ENCODE measurements at regions not wholly inside any gene's neighbourhood (a gene's known extent, or its start where the extent isn't known, plus 50 kb on each side); places are given as distances from the start of the nearest gene placed in this dataset.
"Not testable (repeated sequence)": the region's sequence is repeated elsewhere in the genome, so short reads cannot be mapped to it uniquely, and the experiment has no call there.

DNA sequence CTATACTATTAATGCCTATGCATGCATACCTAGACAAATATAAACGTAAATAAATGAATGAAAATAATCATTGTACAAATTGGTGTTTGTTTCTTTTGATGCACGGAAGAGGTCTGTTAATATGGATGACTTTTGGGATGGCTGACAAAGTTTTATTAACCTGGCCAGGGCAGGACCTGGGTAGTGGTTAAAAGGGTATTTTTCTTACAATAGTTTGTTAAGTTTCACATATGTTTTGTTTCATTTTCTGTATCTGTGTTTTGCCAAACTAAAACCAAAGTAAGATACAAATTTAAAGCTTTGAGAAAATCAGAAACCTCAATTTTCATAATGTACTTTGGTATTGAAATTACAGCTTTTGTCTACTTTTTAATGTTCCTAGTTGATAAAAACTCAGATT is 222.7 kb upstream of the OLFM3 start:
- Histone ChIP-seq H3K27me3 (ENCODE audit: insufficient read depth, low read depth, severe bottlenecking) (no peaks in the 10 kb centered on the region), H3K9me3 (ENCODE audit: severe bottlenecking) (no peaks in the 10 kb centered on the region), H3K36me3 (no peaks in the 10 kb centered on the region), H3K27ac (no peak overlapping the region), H3K4me3 (ENCODE audit: low read depth, low read length) (no peak overlapping the region)
- DNase-seq, result no peak
- TF ChIP-seq, protein P1, sequence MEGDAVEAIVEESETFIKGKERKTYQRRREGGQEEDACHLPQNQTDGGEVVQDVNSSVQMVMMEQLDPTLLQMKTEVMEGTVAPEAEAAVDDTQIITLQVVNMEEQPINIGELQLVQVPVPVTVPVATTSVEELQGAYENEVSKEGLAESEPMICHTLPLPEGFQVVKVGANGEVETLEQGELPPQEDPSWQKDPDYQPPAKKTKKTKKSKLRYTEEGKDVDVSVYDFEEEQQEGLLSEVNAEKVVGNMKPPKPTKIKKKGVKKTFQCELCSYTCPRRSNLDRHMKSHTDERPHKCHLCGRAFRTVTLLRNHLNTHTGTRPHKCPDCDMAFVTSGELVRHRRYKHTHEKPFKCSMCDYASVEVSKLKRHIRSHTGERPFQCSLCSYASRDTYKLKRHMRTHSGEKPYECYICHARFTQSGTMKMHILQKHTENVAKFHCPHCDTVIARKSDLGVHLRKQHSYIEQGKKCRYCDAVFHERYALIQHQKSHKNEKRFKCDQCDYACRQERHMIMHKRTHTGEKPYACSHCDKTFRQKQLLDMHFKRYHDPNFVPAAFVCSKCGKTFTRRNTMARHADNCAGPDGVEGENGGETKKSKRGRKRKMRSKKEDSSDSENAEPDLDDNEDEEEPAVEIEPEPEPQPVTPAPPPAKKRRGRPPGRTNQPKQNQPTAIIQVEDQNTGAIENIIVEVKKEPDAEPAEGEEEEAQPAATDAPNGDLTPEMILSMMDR (IDR thresholded peaks at IDR 0.05; ENCODE audit: low read depth, low read length), result no peak

DNA sequence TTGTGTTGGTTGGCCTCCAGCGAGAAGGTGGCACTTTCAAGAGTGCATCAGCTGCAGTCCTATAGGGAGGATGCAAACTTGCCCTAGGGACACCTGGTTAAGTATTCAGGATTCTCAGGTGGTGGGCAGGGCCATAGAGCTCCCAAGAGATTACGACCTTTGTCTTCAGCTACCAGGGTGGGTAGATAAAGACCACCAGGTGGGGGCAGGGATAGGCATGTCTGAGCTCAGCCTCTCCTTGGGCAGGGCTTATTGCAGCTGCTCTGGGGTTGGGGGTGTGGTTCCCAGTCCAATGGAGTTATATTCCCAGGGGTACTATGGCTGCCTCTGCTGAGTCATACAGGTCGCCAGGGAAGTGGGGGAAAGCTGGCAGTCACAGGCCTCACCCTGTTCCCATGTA is 214.2 kb upstream of the OLFM3 start:
- not testable (repeated sequence) for DNase-seq; H3K4me3 ChIP-seq (ENCODE audit: low read depth, low read length); H3K36me3 ChIP-seq; H3K27me3 ChIP-seq (ENCODE audit: insufficient read depth, low read depth, severe bottlenecking); H3K9me3 ChIP-seq (ENCODE audit: severe bottlenecking); H3K27ac ChIP-seq

DNA sequence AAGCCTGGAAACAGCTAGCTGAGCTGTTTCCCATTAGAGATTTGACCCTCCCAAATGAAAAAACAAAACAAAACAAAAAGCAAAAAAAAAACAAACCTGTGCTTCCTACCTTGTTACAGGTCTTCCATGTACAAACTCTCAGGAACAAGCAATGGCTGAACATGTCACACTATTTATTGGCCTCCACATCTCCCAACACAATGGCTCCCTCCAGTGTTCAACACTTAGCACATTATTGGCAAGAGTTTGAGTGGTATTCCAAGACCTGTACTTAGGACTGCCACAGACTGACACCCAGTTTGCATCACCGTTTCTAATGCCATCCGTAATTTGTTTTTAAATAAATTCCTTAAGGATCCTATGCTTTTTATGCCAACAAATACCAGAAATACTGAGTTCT is 195.0 kb upstream of the OLFM3 start:
- TF ChIP-seq, protein P1 (IDR thresholded peaks at IDR 0.05; ENCODE audit: low read depth, low read length), result peak; percentile 47
- H3K27ac ChIP-seq, result no peak overlapping the region
- no peaks in the 10 kb centered on the region for H3K36me3 ChIP-seq
- H3K27me3 ChIP-seq (ENCODE audit: insufficient read depth, low read depth, severe bottlenecking), result peaks cover 19% of the 10 kb centered on the region
- no peaks in the 10 kb centered on the region for H3K9me3 ChIP-seq (ENCODE audit: severe bottlenecking)
- no peak overlapping the region for H3K4me3 ChIP-seq (ENCODE audit: low read depth, low read length)
- DNase-seq, result peak; percentile 32

DNA sequence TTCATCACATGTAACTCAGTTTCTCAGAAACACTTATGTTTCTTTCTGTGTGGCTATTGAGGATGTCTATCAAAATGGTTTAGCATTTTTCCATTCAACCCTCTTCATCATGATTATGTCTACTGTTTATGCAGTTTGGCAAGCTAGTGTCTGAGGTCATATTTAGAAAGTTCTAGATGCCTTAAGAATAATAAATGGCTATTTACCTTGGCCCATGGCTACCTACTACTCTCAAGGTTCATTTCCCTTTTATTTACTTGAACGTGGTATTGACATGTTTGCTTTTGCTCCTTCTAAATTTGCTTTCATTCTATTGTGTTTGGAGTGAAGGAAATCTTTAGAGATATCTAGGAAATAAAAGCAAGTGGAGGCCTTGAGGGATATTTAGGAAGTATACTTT is 193.7 kb upstream of the OLFM3 start:
- no peak overlapping the region for H3K27ac ChIP-seq
- H3K36me3 ChIP-seq, result no peaks in the 10 kb centered on the region
- DNase-seq, result no peak
- no peak overlapping the region for H3K4me3 ChIP-seq (ENCODE audit: low read depth, low read length)
- H3K27me3 ChIP-seq (ENCODE audit: insufficient read depth, low read depth, severe bottlenecking), result peaks cover 23% of the 10 kb centered on the region
- no peaks in the 10 kb centered on the region for H3K9me3 ChIP-seq (ENCODE audit: severe bottlenecking)
- TF ChIP-seq, protein P1 (IDR thresholded peaks at IDR 0.05; ENCODE audit: low read depth, low read length), result no peak

DNA sequence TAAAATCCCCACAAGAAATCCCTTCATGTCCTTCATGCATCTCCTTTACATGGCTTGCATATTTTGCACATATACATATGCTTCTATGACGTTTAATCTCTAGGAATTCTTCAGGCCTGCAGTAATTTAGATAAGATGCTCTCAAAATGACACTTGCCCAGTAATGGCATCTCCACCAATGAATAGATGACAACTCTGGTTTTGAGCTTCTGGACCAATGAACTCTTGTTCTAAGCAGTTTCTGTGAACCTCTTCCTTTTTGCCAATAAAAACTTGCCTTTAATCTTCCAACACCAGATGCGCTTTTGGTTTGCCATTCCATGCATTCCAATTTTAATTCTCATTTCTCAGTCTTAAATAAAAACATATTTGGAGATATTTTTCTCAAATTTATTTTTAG is 189.8 kb upstream of the OLFM3 start:
- Histone ChIP-seq H3K9me3 (ENCODE audit: severe bottlenecking) (no peaks in the 10 kb centered on the region), H3K27me3 (ENCODE audit: insufficient read depth, low read depth, severe bottlenecking) (peaks cover 31% of the 10 kb centered on the region), H3K36me3 (no peaks in the 10 kb centered on the region), H3K27ac (no peak overlapping the region), H3K4me3 (ENCODE audit: low read depth, low read length) (no peak overlapping the region)
- TF ChIP-seq, protein P1 (IDR thresholded peaks at IDR 0.05; ENCODE audit: low read depth, low read length), result no peak
- no peak for DNase-seq

DNA sequence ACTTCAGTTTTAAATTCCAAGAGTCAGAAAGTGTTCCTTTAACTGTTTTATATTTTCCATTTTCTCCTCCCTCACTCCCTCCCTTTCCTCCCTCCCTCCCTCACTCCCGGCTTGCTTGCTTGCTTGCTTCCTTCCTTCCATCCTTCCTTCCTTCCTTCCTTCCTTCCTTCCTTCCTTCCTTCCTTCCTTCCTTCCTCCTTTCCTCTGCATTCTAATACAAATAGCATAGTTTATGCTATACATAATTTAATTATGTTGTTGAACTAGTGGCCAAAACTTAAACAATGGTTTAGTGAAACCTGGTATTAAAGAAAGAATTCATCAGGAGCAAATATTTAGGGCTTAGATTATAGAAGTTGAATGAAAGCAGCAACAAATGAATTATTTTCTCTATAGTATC is 188.5 kb upstream of the OLFM3 start:
- TF ChIP-seq, protein P1 (IDR thresholded peaks at IDR 0.05; ENCODE audit: low read depth, low read length), result no peak
- no peak overlapping the region for H3K4me3 ChIP-seq (ENCODE audit: low read depth, low read length)
- H3K27me3 ChIP-seq (ENCODE audit: insufficient read depth, low read depth, severe bottlenecking), result peaks cover 37% of the 10 kb centered on the region
- H3K27ac ChIP-seq, result no peak overlapping the region
- H3K36me3 ChIP-seq, result no peaks in the 10 kb centered on the region
- no peaks in the 10 kb centered on the region for H3K9me3 ChIP-seq (ENCODE audit: severe bottlenecking)
- no peak for DNase-seq
